NCI-H1048 (cell line): ENCODE measurements at regions not wholly inside any gene's neighbourhood (a gene's known extent, or its start where the extent isn't known, plus 50 kb on each side); places are given as distances from the start of the nearest gene placed in this dataset.
"Not testable (repeated sequence)": the region's sequence is repeated elsewhere in the genome, so short reads cannot be mapped to it uniquely, and the experiment has no call there.

Experiments
- DNase-seq: peaks from one replicate; lab custom pipeline; 2025; lab: John Stamatoyannopoulos, UW

DNA sequence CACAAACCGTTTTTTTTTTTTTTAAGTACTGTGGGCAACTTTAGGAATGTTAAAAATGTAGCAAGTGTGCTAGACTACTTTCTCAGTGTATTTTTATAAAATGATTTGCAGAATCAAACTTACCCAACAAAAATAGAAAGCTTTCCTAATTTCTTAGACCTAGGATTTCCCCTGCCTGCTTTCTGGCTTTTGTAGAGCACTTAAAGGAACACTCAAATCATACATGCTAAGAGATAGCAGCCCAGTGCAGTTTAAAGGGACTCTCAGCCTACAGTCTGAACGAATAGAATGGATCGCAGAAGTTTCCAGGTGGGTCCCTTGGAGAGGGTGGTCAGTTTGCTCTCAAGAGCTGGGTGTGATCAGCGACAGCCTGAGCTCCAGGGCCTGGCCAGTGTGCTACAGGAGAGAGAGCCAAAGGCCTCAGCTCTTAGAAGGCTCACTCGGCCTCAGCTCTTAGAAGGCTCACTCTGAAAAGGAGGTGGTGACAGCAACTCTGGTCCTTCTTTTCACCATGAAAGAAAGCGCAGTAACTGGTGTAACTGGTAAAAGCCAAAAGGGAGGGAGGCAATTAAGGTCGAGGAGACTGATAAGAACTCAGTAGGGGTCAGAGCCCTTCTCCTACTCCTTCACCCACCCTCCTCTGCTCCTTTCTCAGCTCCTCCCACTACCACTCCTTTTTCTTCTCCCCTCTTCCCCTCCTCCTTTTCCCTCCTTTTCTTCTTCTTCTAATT lies 142.4 kb downstream of the ZFP64 start:
- no peak for DNase-seq

DNA sequence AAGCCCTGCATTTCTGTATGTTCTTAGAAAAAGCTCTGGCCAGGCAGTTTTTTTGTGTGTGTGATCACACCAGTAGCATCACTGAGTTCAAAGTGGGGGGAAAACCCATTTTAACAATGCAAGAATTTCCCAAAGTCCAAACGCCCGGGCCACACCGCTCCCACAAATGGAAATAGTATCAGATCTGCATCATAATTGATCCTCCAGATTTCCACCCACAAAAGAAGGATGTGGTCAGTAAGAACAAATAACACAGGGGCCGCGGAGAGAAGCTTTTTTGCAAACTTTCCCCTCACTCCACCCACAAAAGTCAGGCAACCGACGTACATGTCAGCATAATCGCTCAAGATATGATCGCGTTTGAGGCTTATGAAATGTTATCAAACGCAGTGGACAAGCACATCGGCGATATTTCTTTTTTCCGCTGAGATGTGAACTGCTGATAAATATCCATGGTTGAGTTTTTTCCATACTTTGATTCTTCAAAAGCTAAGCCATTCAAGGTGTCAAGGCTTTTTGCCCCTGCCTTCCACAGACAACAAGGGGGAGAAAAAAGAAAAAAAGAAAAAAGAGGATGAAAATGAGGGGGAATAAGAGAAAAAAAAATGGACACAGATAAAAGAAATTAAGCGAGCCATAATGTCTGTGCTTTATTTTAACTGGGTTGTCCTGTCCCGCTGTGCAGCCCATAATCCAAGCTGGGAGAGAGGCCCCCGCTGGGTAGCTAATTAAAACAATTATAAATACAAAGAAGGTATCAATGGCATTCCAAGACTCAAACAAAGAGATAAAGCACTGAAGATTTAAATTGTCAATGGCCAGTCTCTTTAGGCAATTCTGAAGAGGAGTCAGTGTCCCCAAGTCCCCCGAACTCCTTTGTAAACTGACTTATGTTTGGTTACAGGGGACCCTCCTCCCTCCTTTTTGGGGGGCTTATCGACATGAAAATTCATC lies 143.5 kb downstream of the ZFP64 start:
- DNase-seq: no peak

DNA sequence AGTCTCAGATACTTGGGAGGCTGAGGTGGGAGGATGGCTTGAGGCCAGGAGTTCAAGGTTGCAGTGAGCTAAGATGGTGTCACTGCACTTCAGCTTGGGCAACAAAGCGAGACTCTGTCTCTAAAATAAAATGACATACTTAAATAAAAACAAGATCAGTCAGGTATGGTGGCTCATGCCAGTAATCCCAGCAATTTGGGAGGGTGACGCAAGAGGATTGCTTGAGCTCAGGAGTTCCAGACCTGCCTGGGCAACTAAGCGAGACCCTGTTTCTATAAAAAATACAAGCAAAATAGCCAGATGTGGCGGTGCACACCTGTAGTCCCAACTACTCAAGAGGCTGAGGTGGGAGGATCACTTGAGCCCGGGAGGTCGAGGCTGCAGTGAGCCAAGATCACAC lies 149.6 kb downstream of the ZFP64 start:
- DNase-seq: no peak

DNA sequence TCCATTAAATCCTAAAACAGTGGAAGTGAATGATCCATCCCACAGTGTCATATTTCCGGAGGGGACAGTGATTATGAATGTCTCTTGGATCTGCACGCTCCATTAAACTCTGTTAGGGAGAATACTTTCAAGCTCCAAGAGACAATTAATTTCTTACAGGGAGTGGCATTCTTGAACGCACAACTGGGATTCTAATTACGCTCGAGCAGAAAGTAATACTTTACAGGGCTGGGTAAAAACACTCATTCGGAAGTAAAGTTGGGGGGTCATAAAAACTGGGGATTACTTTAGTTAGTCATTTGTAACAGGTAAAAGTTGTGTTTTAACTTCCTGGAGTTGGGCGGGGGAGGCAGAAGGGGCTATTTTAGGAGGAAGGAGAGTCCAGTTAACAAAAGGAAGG lies 151.8 kb downstream of the ZFP64 start:
- no peak for DNase-seq

DNA sequence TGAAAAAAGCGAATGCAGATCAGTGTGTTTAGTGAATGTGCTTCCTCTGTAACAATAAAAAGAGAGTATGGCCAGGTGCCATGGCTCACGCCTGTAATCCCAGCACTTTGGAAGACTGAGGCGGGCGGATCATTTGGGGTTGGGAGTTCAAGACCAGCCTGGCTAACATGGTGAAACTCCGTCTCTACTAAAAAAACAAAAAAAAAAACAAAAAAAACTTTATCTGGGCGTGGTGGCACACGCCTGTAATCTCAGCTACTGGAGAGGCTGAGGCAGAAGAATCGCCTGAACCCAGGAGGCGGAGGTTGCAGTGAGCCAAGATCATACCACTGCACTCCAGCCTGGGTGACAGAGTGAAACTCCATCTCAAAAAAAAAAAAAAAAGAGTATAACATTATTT lies 152.9 kb downstream of the ZFP64 start:
- DNase-seq: not testable (repeated sequence)

DNA sequence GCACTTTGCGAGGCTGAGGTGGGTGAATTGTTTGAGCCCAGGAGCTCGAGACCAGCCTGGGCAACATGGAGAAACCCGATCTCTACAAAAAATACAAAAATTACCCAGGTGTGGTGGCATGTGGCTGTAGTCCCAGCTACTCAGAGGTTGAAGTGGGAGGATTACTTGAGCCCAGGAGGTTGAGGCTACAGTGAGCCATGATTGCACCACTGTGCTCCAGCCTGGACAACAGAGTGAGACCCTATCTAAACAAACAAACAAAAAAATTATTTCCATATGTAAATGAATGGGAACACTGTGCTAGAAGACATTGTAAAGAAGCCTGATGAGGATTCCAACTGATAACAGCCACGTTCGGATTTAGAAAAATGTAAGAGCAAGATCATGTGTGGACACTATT lies 154.2 kb downstream of the ZFP64 start:
- DNase-seq: no peak

DNA sequence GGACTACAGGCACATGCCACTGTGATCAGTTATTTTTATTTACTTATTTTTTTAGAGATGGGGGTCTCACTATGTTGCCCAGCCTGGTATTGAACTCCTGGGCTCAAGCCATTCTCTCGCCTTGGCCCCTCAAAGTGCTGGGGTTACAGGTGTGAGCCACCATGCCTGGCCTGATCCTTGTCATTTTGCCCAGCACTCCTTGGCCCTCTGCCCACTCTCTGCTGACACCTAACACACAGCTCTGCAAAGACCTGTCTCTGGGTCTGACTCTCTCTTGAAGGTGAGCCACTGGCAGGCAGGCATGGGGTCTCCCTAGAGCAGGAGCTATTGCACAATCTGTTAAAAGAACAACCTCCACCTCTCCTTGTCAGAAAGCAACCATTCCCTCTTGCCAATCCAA lies 155.6 kb downstream of the ZFP64 start:
- DNase-seq: no peak

DNA sequence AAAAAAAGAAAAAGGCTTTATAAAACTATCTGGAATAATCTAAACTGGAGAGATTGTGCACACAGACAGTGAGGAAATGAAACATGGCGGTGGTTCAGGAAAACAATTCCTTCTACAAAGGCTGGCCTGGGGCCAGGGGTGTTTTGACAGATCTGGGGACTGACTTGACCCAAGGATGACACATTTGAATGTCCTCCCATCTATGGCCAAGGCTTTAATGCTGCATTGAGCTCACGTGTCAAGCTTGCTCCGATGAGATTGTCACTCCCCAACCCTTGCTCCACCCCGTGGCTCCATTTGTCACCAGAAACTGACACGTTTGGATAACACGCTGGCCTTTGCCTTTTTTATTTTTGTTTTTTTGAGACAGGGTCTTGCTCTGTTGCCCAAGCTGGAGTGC lies 156.1 kb downstream of the ZFP64 start:
- DNase-seq: no peak

DNA sequence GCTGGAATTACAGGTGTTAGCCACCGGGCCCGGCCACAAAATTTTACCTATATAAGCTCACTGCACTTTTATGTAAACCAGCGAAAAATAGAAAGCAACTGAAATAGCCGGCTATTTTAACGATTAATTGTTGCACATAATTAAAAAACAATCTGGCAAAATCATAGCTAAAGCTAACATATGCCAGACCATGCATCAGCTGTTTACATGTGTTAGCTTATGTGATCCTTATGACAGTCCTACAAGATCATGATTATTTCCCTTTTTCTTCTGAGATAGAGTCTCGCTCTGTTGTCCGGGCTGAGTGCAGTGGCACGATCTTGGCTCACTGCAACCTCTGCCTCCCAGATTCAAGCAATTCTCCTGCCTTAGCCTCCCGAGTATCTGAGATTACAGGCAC lies 157.0 kb downstream of the ZFP64 start:
- DNase-seq: no peak

DNA sequence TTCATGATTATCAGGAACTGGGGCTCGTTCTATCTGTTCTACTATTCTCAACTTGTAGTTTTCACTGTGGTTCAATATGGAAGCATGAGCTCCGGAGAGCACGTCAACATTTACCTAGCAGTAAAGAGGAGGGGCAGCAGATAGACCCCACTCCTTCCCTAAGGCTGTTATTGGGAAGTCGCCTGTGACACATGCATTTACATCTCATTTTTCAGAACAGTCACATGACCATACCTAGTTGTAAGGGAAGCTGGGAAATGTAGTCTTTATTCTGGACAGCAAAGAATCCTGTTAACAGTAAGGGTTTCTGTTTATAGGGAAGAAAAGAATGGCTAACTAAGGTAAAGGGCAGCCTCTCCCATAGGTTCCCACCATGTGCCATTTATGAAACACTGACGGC lies 158.3 kb downstream of the ZFP64 start:
- no peak for DNase-seq

DNA sequence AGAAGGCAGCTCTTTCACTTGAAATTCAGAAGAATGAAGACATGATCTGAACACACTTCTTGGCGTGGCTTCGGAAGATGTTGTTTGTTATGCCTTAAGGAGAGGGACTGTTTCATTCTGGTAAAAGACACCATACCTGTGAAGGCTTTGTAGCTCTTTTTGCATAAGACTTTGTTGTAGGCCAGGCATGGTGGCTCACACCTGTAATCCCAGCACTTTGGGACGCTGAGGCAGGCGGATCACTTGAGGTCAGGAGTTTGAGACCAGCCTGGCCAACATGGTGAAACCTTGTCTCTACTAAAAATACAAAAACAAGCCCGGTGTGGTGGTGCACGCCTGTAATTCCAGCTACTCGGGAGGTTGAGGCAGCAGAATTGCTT lies 159.3 kb downstream of the ZFP64 start:
- not testable (repeated sequence) for DNase-seq

DNA sequence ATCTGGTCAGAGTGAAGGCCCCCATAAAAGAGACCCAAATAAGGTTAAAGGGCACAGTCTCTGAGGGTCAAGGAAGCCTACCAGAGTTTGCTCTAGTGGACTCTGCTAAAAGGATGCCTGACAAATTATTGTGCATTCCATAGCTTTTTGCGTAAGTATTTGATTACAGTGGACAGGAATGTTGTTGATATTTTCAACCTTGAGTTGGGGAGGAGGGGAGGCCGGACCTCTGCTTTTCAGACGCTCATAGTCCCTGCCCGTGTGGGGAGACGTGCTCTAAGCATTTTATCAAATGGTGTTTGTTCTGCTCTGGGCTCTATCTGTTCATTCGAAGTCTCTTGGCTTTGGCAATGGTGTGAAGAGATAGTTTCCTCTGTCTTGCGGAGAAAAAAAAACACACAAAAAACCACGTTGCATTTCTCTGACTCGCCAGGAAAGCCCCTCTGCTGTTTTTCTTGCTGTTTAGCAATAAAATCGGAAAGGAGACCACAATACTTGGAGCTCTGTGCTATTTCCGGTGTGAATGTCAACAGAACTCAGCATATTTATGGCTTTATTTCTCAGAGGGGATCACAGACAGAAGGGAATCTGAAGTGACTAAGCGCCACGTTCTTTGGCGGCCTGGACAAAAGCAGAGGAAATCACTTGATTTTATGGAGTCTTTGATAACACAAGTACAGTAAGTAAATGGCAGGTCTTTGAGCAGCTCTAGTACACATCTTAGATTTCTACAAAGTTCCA lies 159.8 kb downstream of the ZFP64 start:
- no peak for DNase-seq

DNA sequence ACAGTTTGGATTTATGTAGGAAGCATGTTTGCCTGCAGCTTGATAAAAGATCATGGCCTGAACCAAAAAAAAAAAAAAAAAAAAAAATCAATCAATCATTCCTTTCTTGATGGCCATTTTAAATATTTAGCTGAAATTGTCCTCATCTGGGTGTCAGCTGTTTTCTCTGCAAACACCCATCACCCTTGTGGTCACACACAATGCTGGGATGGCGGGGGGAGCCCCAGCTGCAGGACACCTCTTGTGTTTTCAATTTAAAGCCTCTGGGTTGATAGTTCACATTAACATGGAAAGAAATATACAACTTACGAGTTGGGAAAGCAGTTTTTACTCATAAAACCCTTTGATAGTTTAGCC lies 160.4 kb downstream of the ZFP64 start:
- no peak for DNase-seq

DNA sequence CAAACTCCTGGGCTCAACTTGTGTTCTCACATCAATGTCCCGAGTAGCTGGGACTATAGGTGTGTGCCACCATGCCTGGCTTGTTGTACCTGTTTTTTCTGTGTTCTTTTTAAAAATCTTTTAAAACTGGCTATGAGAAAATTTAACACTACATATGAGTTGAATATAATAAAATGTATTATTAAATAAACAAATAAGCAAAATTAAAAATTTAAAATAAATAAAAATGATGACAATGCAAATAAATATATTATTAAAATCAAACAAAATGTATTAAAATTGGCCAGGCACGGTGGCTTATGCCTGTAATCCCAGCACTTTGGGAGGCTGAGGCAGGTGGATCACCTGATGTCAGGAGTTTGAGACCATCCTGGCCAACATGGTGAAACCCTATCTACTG lies 162.4 kb downstream of the ZFP64 start:
- not testable (repeated sequence) for DNase-seq

DNA sequence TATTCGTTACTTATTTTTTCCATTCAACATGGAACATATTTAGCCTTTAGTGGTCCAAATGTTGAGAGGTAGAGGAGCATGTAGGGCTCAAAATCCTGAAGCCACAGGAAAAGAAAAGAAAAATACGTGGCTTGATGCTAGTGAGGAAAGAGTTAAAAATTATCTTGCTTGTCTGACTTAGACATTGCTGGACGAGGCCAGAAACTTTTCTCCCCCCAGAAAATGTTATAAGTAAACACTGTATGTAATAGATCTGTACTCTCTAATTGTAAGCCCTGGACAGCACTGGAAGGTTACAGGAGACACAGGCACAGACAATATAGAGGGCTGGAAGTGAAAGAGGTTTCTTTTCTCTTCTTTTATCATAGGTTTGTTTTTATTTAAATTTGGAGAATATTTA lies 165.6 kb downstream of the ZFP64 start:
- DNase-seq: no peak

DNA sequence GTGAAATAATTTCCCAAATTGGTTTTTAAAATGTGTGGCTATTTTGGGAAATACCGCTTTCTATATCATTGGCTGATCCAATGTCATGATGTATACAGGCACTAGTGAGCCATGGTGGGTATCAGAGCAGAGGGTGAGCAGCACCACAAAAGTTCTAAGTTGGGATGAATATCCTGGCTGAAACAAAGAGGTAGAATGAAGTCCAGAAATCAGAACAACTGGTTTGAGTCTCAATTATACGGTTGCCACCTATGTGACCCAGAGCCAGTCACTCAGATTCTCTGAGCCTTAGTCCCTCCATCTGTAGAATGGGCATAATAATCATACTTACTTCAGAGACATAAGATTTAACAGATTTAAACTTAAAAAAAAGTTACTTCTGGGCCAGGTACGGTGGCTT lies 172.3 kb downstream of the ZFP64 start:
- DNase-seq: no peak

DNA sequence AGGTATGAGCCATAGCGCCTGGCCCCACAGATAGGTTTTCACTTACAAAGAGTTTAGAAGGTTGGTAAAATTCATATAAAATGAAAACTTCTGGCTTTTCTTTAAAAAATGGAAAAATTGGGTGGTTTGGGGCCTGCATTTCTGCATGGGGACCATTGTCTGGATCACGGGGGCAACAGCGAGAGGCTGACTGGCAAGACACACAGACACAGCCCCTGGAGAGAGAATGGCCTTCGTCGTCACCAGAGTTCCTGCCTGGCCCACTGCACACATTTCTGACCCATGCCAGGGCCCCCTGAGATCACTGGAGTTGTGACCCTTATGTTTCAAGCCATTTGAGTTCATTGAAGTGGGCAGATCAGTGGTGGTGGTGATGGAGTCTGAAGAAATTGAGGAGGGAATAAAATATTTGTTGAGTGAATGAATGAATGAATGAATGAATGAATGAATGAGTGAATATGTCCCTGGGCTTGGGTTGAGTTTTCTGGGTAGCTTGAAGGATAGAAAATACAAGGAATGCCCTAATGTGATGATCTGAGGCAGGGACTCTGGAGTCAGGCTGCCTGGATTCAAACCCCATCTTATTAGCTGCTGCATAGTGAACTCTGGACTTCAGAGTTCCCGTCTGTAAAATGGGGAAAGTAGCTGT lies 173.8 kb downstream of the ZFP64 start:
- no peak for DNase-seq

DNA sequence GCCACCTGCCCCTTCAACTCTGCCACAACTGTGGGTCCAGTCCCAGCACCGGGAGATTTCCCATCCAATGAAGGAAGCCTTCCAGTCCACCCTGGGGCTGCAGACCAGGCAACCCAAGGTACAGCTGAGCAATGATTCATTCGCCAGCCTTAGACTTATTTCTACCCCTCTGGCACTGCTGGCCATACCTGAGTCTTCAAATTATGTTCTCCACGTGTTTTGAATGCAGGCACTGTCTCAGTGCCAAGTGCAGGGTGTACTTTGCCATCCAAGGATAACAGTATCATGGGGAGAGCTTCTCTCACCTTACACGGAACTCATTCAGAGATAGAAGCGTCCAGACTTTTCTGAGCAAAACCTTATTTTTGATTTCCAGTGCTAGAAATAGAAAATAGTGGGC lies 175.6 kb downstream of the ZFP64 start:
- no peak for DNase-seq

DNA sequence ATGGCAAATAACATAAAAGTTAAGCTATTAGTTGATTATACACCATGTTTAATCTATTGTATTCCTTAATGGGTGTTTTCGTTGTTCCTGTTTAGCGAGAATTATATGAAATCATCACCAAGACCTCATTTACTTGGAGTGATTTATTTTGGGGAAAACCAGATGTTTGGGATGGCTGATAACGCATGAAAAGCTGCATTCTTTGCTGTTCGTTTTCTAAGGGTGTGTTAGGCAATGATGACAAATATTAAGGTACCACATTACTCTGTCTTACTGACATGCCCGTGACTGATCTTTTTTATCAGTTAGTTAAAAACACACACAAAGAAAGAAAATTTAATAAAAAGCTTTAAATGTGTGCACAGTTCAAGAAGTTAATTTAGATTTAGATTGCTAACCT lies 176.4 kb downstream of the ZFP64 start:
- DNase-seq: no peak

DNA sequence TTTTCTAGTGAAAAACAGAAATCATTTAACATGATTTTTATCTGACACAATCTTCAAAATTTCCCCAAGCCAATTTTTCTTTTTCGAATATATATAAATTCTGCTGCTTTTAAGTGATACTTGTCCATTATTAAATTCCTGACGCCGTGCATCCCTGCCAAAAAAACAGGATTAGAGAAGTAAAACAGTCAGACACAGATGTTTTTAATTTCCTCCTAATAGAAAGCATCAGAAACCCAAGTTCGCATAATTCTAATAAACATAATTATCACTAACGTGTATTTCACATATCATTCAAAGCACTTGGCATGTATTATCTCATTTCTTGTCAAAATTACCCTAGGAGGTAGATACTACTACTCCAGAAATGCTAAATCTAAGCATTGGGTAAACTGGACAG lies 179.5 kb downstream of the ZFP64 start:
- no peak for DNase-seq

DNA sequence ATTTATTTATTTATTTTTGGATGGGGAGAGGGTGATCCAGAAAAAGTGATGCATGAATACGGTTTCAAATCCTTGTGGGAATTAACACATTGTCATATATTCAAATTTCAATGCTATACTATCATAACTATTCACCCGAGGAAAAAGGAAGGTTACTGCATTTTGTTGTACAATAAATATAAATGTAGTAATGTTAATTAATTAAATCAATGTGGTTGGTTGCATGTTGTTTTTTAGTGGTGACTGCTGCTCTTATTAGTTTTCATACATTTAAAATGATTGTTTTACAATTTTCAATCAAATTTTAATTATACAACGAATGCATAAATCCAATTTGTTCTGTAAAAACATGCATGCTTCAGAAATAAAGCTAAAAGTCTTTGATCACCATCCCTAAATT lies 180.5 kb downstream of the ZFP64 start:
- DNase-seq: no peak

DNA sequence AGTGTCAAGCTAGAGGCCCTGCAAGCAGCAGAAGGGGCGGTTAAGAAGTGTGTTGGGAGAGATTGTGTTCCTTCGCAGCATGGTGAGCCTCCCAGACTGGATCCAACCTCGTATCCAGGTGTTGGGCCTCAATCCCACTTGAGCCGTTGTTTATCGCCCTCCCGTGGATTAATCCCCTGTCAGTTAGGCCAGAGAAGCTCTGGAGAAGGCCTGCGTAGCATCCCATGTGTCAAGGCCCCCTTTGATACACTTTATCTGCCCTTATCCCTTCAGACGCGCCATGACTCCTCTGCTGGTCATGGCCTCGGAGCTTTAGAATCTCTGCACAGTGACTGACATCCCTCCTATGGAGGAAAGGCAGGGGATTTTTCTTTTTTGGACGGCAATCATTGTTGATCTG lies 181.0 kb downstream of the ZFP64 start:
- no peak for DNase-seq
